Heart left ventricle (tissue), 16 donors: ENCODE measurements at regions not wholly inside any gene's neighbourhood (a gene's known extent, or its start where the extent isn't known, plus 50 kb on each side); places are given as distances from the start of the nearest gene placed in this dataset.

Experiments used
- ATAC-seq, 4 donors: fragments of 200-7000 bp; cut with Tn5 transposase; one replicate each; pipeline ENCODE4 v1.9.1; 2020 to 2022; ENCODE audit warnings: moderate library complexity in 4 of 4, mild to moderate bottlenecking in 3 of 4, moderate number of reproducible peaks in 1 of 4
- DNase-seq, 5 donors: peaks; one replicate each; pipeline ENCODE4 v3.0.0-alpha.2; 2020
- H3K27ac ChIP-seq, 12 donors: fragments of 200-600 bp; sonication (generic) in 4 of 12; one replicate each; pipeline versions ENCODE4 v1.5.0 to v1.8.0; 2016 to 2022; ENCODE audit warnings: mild to moderate bottlenecking in 2 of 12
- H3K27me3 ChIP-seq, 9 donors: fragments of 200-600 bp; sonication (generic) in 2 of 9; one replicate each; pipeline versions ENCODE4 v1.5.1 to v1.8.0; 2016 to 2022; ENCODE audit warnings: mild to moderate bottlenecking in 3 of 9
- H3K36me3 ChIP-seq, 9 donors: fragments of 200-600 bp; sonication (generic) in 2 of 9; one replicate each; pipeline versions ENCODE4 v1.5.0 to v1.8.0; 2018 to 2022; ENCODE audit warnings: mild to moderate bottlenecking in 2 of 9
- H3K4me1 ChIP-seq, 12 donors: fragments of 200-600 bp; sonication (generic) in 4 of 12; one replicate each; pipeline versions ENCODE4 v1.5.0 to v1.8.0; 2016 to 2022; ENCODE audit warnings: mild to moderate bottlenecking in 3 of 12
- H3K4me3 ChIP-seq, 12 donors: fragments of 200-600 bp; sonication (generic) in 4 of 12; one replicate each; pipeline versions ENCODE4 v1.5.0 to v1.8.0; 2017 to 2022; ENCODE audit warnings: mild to moderate bottlenecking in 9 of 12, moderate library complexity in 4 of 12
- H3K9me3 ChIP-seq, 12 donors: fragments of 200-600 bp; sonication (generic) in 4 of 12; one replicate each; pipeline versions ENCODE4 v1.5.0 to v1.8.0; 2016 to 2022; ENCODE audit warnings: mild to moderate bottlenecking in 1 of 12
- CTCF ChIP-seq, 12 donors: fragments of 200-600 bp; sonication (generic) in 4 of 12; IDR thresholded peaks; one replicate each; pipeline versions ENCODE4 v1.5.0 to v1.8.0; 2018 to 2022; ENCODE audit warnings: antibody characterized with exemption in 12 of 12, mild to moderate bottlenecking in 5 of 12
- POLR2A ChIP-seq, 2 donors: fragments of 450-650 bp; IDR thresholded peaks; one replicate each; pipeline ENCODE4 v1.6.1; 2017; ENCODE audit warnings: antibody characterized with exemption in 2 of 2, mild to moderate bottlenecking in 2 of 2, moderate library complexity in 2 of 2
- WGBS, 4 donors: extraction: QIAGEN DNeasy Blood & Tissue Kit in 2 of 4; methylation state at CpG; one replicate each; pipeline versions ENCODE4 v1.1.5 to v1.1.7; 2013 to 2018; 5-methylcytosine and 5-hydroxymethylcytosine counted together
- intact Hi-C, 10 donors: fragments of 100-400 bp; cut with DNase I; formaldehyde crosslinking; loops; one replicate each; pipeline versions ENCODE4 v1.11.1 to v1.14.2; 2022
- donor health status: ischemic (EF 13 %, LVEDD 7.1; RV severe dilation, severe dysfunction).
- donor health status: healthy with polysubstance abuse.
- donor health status: DM: no; HTN: yes; CAD: no.
- donor health status: DM: no; HTN: no; CAD: no.
- donor health status: ischemic (EF 25% LVEDD 6.9; RV normal size, moderate dysfunction).
- donor health status: ischemic (EF 25% LVEDD 5.7; RV mildly dilated, moderate dysfunction).
- donor health status: healthy.
- donor health status: DM: yes; HTN: yes; CAD: no.
- donor health status: ischemic (EF 35%, LVEDD 5.7; RV mildly dilated, moderate dysfunction).
- donor health status: nonischemic (EF 11% LVEDD 7.7; RV severe dilation, severe dysfunction).
- donor health status: DM: yes; HTN: yes; CAD: no.
- donor health status: PGD.
- donor health status: ischemic (EF 29% LVEDD 5.4; RV normal size, mild dysfunction).
- donor health status: nonischemic (EF 23%, LVEDD 6.1; RV moderate dilation, normal function).

GRCh38 chr21:27817074-27817473 lies 850.2 kb upstream of the ADAMTS5 start:
- ATAC-seq (peak in 2 of 4 donors; percentile 49 to 58), DNase-seq (no peak)
- peak overlapping the region in 6 of 12 donors; percentile 13 to 55 (median 32) for H3K27ac ChIP-seq
- H3K4me3 ChIP-seq = no peak overlapping the region
- intact Hi-C loops = no loop called here
- WGBS, 4 donors = 15 to 47% (median 30%) methylated on average over 1 of the region's 1 CpG
- H3K9me3 ChIP-seq = no peaks in the 10 kb centered on the region
- H3K4me1 ChIP-seq = peaks cover 0 to 14% (median 0%) of the 10 kb centered on the region in 12 donors
- no peaks in the 10 kb centered on the region for H3K27me3 ChIP-seq
- no peaks in the 10 kb centered on the region for H3K36me3 ChIP-seq
- TF ChIP-seq CTCF (IDR thresholded peaks at IDR 0.05) (no peak), POLR2A (IDR thresholded peaks at IDR 0.05) (no peak)

GRCh38 chr21:27816301-27816700 lies 849.4 kb upstream of the ADAMTS5 start:
- Histone ChIP-seq H3K4me1 (peaks cover 0 to 14% (median 0%) of the 10 kb centered on the region in 12 donors), H3K36me3 (no peaks in the 10 kb centered on the region), H3K9me3 (no peaks in the 10 kb centered on the region), H3K4me3 (no peak overlapping the region), H3K27ac (peak overlapping the region in 5 of 12 donors; percentile 13 to 55 (median 32)), H3K27me3 (no peaks in the 10 kb centered on the region)
- ATAC-seq (no peak), DNase-seq (no peak)
- 67 to 80% (median 75%) methylated on average over 4 of the region's 4 CpGs for WGBS, 4 donors
- no peak for TF ChIP-seq POLR2A (IDR thresholded peaks at IDR 0.05)
- TF ChIP-seq CTCF (IDR thresholded peaks at IDR 0.05) = no peak
- intact Hi-C loops = no loop called here

- Histone ChIP-seq H3K27me3 (no peaks in the 10 kb centered on the region), H3K4me1 (peaks cover 0 to 14% (median 0%) of the 10 kb centered on the region in 12 donors), H3K27ac (no peak overlapping the region), H3K9me3 (no peaks in the 10 kb centered on the region), H3K4me3 (no peak overlapping the region), H3K36me3 (no peaks in the 10 kb centered on the region)
- 57 to 70% (median 60%) methylated on average over 1 of the region's 1 CpG for WGBS, 4 donors
- TF ChIP-seq CTCF (IDR thresholded peaks at IDR 0.05) (no peak), POLR2A (IDR thresholded peaks at IDR 0.05) (no peak)
- DNase-seq = no peak
- no peak for ATAC-seq
- intact Hi-C loops = no loop called here
Measured at GRCh38 chr21:27814226-27814625, 847.3 kb upstream of the ADAMTS5 start.

- ATAC-seq (no peak), DNase-seq (peak in 3 of 5 donors; percentile 8 to 35 (median 24))
- no peaks in the 10 kb centered on the region for H3K36me3 ChIP-seq
- TF ChIP-seq POLR2A (IDR thresholded peaks at IDR 0.05) (no peak), CTCF (IDR thresholded peaks at IDR 0.05) (no peak)
- H3K4me1 ChIP-seq = peaks cover 0 to 14% (median 0%) of the 10 kb centered on the region in 12 donors
- intact Hi-C loops = no loop called here
- WGBS, 4 donors = 66 to 80% (median 76%) methylated on average over 8 of the region's 8 CpGs
- H3K4me3 ChIP-seq = no peak overlapping the region
- no peaks in the 10 kb centered on the region for H3K9me3 ChIP-seq
- no peaks in the 10 kb centered on the region for H3K27me3 ChIP-seq
- H3K27ac ChIP-seq = peak overlapping the region in 1 of 12 donors; percentile 49
Measured at GRCh38 chr21:27813750-27814149, 846.9 kb upstream of the ADAMTS5 start.
